Cardiac fibroblast (primary cell): ENCODE measurements at regions not wholly inside any gene's neighbourhood (a gene's known extent, or its start where the extent isn't known, plus 50 kb on each side); places are given as distances from the start of the nearest gene placed in this dataset.

Source experiments
- DNase-seq, 2 donors: peaks; one replicate each; pipeline versions ENCODE4 v3.0.0 to v3.0.0-alpha.2; 2010; ENCODE audit warnings: low read depth in 2 of 2
- H3K4me3 ChIP-seq, 2 donors: replicated peaks in 1 of 2; 1 replicate in 1 of 2; 2 replicates in 1 of 2; pipeline ENCODE4 v1.5.1; 2011; ENCODE audit warnings: low read depth in 2 of 2, low read length in 2 of 2, mild to moderate bottlenecking in 2 of 2, moderate library complexity in 1 of 2
- TF ChIP-seq, protein P1 (sequence below): IDR thresholded peaks from one replicate; pipeline ENCODE4 v1.5.1; 2011; ENCODE audit warnings: low read depth, mild to moderate bottlenecking, low read length, inconsistent platforms

DNA sequence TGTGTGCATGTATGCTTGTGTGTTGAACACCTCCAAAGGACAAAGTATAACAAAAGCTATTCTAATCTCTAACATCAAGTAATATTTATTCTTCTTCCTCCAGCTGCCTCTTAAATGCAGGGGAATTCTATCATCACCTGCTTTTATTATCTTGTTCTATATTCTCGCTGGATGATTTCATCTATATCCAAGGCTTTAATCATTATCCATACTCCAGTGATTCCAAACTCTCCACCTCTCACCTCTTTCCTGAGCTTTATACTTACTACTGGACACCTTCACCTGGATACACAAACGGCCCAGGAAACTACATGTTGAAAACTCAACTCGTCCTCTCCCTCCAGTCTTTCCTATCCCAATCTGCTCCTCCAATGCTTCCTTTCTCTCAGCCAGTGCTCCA is 418.6 kb downstream of the KLF5 start:
- TF ChIP-seq, protein P1, sequence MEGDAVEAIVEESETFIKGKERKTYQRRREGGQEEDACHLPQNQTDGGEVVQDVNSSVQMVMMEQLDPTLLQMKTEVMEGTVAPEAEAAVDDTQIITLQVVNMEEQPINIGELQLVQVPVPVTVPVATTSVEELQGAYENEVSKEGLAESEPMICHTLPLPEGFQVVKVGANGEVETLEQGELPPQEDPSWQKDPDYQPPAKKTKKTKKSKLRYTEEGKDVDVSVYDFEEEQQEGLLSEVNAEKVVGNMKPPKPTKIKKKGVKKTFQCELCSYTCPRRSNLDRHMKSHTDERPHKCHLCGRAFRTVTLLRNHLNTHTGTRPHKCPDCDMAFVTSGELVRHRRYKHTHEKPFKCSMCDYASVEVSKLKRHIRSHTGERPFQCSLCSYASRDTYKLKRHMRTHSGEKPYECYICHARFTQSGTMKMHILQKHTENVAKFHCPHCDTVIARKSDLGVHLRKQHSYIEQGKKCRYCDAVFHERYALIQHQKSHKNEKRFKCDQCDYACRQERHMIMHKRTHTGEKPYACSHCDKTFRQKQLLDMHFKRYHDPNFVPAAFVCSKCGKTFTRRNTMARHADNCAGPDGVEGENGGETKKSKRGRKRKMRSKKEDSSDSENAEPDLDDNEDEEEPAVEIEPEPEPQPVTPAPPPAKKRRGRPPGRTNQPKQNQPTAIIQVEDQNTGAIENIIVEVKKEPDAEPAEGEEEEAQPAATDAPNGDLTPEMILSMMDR, result no peak
- DNase-seq, result no peak
- no peak overlapping the region for H3K4me3 ChIP-seq

DNA sequence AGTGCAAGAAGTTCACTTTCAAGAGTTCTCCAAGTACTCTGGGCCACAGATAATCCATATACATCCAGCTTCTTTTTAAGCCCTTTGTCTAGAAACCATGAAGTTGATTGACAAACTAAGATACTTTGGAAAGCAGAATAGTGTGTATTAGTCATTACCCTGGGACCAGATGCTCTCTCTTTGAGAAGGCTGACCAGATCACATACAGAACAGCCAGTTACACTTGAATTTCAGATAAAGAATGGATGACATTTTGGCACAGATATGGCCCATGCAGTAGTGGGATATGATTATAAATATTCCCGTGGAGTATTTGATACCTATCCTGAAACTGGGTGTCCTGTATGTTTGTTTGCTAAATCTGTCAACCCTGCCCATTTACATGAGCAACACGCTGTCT is 414.2 kb downstream of the KLF5 start:
- TF ChIP-seq, protein P1, result no peak
- DNase-seq, result no peak

DNA sequence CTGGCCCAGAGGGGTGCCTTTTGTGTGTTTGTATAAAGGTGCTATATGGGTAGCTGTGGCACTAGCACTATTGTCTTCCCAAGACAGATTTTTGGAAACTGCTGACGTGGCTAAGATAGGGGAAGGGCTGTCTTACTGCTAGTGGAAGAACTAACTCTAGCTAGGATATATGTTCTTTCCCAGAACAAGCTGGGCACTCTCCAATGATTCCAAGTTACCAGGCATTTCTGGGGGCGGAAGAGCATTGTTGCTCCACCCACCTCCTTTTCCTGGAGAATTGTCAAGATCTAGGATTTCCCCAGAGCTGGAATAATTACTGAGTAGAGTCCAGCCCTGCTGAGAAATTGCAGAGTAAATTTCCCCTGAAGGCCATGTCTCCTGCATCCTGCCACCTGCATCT is 408.3 kb downstream of the KLF5 start:
- no peak overlapping the region for H3K4me3 ChIP-seq
- TF ChIP-seq, protein P1, result no peak
- DNase-seq, result peak in 1 of 2 donors; percentile 66

More for the DNA sequence above, 414.2 kb downstream of the KLF5 start:
- no peak overlapping the region for H3K4me3 ChIP-seq

DNA sequence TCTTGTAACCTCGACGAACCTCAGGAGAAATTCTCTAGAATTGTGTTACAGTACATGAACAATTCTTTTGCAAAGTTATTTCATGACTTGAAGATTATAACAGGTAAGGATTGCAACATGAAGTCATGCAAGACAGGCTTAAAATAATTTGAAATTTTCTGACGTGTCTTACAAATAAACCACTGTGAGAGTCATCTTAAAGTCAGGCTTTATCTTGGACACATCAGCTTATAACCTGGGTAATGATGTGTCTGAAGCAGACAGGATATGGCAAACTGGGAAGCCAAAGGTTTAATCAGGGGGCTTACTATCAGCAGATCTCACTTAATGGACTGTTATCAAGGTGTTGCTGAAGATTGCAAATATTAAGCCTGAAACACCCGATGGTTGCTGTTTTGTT is 407.8 kb downstream of the KLF5 start:
- TF ChIP-seq, protein P1, result no peak
- H3K4me3 ChIP-seq, result no peak overlapping the region
- DNase-seq, result no peak

DNA sequence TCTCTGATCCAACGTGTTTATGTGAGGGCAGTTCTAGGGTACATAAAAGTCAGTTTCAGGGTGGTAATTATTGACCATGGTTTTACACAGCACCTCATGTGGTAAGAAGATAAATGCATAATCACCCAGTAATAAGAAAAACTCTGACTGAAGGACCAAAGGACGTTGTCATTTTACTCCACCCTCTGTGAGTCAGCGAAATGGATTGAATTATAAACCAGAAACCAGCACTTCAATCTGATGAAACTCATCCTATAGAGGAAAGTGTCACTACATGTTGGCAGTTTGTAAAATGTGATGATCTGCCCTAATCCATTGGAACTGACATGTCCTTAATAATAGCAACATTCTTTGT is 406.8 kb downstream of the KLF5 start:
- no peak overlapping the region for H3K4me3 ChIP-seq
- TF ChIP-seq, protein P1, result no peak
- DNase-seq, result peak in 1 of 2 donors; percentile 45

DNA sequence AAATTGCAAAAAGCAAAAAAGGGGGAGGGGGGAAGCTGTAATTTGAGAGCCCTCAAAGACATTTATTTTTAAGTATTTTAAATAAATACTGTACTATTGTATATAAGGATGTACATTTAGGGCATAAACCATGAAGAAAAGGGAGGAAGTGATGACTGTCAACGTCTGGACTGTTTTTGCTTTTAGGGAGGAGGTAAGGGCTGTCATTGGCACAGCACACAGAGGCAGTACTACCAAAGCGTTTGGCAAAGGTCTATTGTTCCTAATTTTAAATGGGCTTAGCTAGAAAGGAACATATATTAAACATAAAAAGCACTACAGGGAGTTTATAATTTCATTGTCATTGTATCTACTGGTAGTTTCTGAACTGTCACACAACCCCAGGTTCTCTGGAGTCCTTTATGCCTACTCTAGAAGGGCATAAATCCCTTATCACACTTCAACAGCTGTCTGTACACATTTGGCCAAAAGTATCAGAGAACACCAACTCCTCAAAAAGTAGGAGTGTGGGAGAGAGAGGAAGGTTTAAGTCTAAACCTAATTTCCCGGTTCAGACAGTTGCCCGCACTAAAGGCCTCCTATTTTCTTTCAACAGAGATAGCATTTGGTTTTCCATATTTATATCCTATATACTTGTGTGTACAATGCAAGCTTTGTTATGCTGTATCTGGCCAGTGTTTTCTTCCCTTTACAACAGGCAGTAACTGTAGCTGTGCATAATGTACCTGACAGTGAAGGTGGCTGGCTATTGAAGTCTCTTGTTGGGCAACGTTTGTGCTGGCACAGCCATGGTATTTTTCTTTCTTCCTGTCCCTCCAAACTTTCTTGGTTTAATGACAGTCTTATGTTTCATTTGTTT is 406.2 kb downstream of the KLF5 start:
- no peak for DNase-seq
- H3K4me3 ChIP-seq, result no peak overlapping the region
- TF ChIP-seq, protein P1, result no peak
